HG02852 (cell line): ENCODE measurements at regions not wholly inside any gene's neighbourhood (a gene's known extent, or its start where the extent isn't known, plus 50 kb on each side); places are given as distances from the start of the nearest gene placed in this dataset.
A peak's percentile ranks its signal among the peaks of the same experiment; 100 is the strongest.
"Not testable (repeated sequence)": the region's sequence is repeated elsewhere in the genome, so short reads cannot be mapped to it uniquely, and the experiment has no call there.

Experiments
- ATAC-seq: cut with Tn5 transposase; IDR thresholded peaks from one replicate; pipeline ENCODE4 v1.9.1; 2021; ENCODE audit warnings: mild to moderate bottlenecking, moderate library complexity; ENCODE audit not compliant: unreplicated experiment

DNA sequence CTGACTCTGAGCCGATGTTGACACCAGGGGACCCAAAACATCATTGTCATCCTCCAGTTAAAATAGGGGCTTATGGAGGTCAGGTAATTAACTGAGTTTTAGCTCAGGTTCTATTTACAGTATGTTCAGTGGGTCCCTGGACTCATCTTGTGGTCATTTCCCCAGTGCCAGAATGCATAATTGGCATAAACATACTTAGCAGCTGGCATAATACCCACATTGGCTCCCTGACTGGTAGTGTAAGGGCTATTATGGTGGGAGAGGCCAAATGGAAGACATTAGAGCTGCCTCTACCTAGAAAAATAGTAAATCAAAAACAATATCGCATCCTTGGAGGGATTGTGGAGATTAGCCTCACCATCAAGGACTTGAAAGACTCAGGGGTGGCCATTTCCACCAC lies 350.9 kb downstream of the C12orf75 start:
- ATAC-seq, result no peak

DNA sequence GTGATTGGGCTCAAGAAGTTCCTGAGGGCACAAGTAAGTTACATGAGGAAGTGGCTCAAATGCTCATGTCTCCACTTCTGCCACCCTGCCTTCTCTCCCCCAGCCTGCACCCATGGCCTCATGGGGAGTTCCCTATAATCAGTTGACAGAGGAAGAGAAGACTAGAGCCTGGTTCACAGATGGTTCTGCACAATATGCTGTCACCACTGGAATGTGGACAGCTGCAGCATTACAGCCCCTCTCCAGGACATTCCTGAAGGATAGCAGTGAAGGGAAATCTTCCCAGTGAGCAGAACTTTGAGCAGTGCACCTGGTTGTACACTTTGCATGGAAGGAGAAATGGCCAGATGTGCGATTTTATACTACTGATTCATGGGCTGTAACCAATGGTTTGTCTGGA lies 352.3 kb downstream of the C12orf75 start:
- not testable (repeated sequence) for ATAC-seq

DNA sequence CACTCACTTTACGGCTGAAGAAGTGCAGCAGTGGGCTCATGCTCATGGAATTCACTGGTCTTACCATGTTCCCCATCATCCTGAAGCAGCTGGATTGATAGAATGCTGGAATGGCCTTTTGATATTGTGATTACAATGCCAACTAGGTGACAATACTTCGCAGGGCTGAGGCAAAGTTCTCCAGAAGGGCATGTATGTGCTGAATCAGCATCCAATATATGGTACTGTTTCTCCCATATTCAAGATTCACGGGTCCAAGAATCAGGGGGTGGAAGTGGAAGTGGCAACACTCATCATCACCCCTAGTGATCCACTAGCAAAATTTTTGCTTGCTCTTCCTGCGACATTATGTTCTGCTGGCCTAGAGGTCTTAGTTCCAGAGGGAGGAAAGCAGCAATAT lies 353.3 kb downstream of the C12orf75 start:
- ATAC-seq, result not testable (repeated sequence)

DNA sequence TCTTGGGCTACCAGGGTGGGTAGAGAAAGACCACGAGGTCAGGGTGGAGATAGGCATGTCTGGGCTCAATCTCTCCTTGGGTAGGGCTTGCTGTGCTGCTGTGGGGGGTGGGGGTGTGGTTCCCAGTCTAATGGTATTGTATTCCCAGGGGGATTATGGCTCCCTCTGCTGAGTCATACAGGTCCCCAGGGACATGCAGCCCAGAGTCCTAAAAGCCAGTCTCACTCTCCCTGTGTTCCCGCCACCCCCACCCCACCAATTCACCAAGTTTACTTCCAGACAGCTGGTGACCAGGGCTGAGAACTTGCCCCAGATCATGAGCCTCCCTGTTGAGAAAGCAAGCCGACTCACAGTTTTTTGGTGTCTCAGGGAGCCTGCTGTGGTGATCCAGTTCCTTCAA lies 367.6 kb downstream of the C12orf75 start:
- ATAC-seq, result no peak

DNA sequence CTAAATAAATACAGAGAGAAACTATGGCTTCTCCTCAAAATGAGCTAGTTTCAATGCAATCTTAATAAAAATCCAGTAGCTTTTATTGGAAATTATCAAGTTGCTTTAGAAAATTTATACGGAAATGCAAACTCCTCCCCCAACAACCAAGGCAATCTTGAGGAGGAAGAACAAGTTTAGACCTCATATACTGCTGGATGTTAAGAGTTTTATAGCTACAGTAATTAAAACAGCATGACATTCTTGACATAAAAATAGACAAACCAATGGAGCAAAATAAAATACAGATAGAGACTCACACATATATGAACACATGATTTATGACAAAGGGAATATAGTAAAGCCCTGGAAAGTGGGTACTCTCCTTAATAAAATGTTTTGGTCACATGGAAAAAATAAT lies 368.7 kb downstream of the C12orf75 start:
- no peak for ATAC-seq

GRCh38 chr12:105704787-105705186 lies 374.3 kb downstream of the C12orf75 start:
- no peak for ATAC-seq

- ATAC-seq, result no peak
Measured at GRCh38 chr12:105705235-105705634, 374.7 kb downstream of the C12orf75 start.

DNA sequence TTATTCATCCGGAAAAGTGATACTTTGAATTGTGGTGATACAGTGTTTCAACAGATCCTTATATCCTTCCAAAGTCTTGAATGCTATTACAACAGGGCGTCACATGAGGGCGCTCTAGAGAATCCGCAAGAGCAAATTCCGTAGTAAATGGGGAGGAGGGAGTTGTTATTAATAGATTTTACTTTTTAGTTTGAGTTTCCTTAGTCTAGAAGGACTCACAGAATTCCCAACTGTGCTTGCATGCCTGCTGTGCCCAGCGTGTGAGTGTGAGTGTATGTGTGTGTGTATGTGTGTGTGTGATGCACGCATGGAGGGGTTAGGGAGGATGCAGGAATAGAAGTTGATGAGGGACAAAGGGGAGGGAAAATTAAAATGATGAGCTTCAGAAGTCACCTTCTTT lies 375.3 kb downstream of the C12orf75 start:
- no peak for ATAC-seq

- no peak for ATAC-seq
Measured at GRCh38 chr12:105706321-105706972, 376.0 kb downstream of the C12orf75 start.

- no peak for ATAC-seq
Measured at GRCh38 chr12:105706973-105707334, 376.5 kb downstream of the C12orf75 start.

GRCh38 chr12:105713606-105714305 lies 383.3 kb downstream of the C12orf75 start:
- ATAC-seq, result no peak

DNA sequence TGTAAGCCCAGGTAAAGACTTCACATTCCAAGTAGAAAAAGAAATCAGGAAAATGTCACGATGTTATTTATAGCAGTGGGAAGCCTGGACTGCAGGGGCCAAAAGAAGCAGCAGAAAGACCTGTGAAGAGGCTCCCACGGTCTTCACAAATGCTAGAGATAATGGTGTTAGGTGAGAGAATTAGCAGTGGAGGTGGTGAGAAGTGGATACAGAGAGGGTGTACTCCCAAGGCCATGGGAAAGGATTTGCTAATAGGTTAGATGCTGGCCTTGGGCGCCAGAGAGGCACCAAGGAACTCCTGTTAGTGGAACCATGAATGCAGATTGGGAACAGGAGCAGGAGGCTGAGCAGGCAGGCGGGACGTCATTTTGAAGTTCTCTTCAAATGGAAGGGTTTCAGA lies 386.1 kb downstream of the C12orf75 start:
- no peak for ATAC-seq

DNA sequence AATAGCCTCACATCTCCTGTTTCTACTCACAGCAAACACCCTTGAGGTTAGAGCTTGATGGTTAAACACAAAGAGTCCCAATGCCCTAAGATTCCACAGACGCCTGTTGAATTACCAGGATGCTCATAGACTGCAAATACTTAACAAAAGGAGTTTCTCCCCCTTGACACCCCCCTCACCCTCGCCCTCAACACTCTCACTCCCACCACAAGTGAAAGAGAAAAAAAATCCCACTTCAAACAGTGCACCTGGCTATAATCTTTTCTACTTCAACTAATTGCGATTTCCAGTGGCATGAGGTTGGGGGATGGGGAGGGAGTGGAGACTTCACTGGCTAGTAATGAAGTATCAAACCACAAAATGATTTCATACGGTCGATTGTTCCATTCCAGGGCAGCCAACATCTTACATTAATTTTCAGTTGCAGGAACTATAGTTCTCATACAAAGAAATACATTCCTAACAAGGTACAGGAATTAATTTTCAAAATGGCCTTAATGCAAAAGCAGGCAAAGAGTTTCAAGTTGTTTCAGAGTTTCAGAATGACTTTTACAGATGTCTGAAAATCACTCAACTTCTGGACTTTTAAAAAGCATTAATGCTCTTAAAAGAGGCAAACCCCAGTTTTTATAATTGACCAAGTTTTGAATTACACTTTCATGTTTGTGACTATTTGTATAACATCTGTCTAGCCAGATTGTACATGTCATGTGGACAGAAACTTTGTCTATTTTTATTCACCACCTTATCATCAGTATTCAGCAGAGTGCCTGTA lies 390.7 kb downstream of the C12orf75 start:
- peak; percentile 76 for ATAC-seq

GRCh38 chr12:105721891-105722290 lies 391.4 kb downstream of the C12orf75 start:
- peak; percentile 25 for ATAC-seq

GRCh38 chr12:105723066-105723465 lies 392.6 kb downstream of the C12orf75 start:
- no peak for ATAC-seq

DNA sequence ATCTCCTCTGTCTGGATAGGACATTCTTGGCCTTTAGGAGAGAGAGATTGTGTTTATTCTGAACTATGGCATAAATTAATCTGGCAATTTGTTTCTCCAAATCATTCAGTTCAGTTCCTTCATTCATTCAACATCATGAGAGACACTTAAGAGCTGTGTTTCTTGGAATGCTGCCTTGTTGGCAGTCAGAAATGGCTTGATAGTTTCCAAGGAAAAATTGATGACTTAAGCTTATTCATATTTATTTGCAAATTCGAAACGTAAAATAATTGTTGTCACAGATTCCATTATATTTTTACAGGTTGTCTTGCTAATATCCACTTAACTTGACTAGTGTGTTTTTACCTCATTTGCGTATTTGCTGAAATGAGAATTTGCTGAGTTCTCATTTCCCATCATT lies 393.0 kb downstream of the C12orf75 start:
- no peak for ATAC-seq

GRCh38 chr12:105724641-105725040 lies 394.1 kb downstream of the C12orf75 start:
- no peak for ATAC-seq

DNA sequence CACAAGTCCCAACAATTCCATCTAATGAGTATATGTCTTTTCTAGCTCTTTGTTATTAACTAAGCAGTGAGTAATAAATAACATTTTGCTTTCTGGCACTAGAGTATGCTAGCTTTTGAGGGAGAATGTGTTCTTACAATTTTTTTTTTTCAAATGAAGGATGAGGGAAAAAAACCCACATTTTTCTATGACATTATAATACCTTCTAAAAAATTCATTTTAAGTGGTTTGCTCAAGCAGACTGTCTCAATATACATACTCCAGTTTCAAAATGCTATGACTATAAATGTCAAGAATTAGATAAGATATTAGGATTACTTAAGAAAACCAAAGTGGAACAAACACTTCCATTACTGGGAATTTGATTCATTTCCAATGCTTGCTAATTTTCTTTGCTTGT lies 394.6 kb downstream of the C12orf75 start:
- ATAC-seq, result no peak

GRCh38 chr12:105729181-105729771 lies 398.8 kb downstream of the C12orf75 start:
- ATAC-seq, result no peak

GRCh38 chr12:105729926-105730325 lies 399.4 kb downstream of the C12orf75 start:
- no peak for ATAC-seq

GRCh38 chr12:105733579-105733978 lies 403.1 kb downstream of the C12orf75 start:
- ATAC-seq, result no peak

DNA sequence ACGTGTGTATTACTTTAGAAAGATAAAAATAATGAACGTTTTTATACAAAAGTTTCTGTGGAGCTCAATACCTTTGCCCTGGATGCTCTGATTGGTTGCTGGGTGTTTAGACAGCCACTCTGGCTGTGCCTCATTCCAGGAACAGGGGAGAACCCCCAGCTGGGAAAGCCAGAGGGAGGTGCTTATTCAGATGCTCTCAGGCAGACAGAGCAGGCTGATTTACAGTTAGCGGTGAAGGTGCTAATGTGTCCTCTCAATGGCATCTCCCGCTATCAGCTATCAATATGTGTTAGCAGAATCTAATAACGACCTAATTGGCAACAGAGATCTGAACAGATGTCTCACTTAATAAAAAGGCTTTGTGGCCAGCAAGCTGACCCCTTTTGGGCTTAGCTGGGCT lies 402.3 kb downstream of the NUAK1 start:
- no peak for ATAC-seq
